SK-N-MC (cell line): ENCODE measurements at regions not wholly inside any gene's neighbourhood (a gene's known extent, or its start where the extent isn't known, plus 50 kb on each side); places are given as distances from the start of the nearest gene placed in this dataset.

Experiments
- EZH2 ChIP-seq: fragments of 200-600 bp; sonication (generic); IDR thresholded peaks from one replicate; pipeline ENCODE4 v1.6.1; 2017; ENCODE audit warnings: antibody characterized with exemption
- POLR2AphosphoS5 ChIP-seq: IDR thresholded peaks from 2 replicates; pipeline ENCODE4 v1.6.1; 2012; ENCODE audit warnings: mild to moderate bottlenecking, low read depth, low read length, borderline replicate concordance

GRCh38 chr2:16581241-16581640 is 84.4 kb downstream of the CYRIA start:
- no peak for TF ChIP-seq EZH2
- TF ChIP-seq POLR2AphosphoS5 = no peak
